OCI-LY7 (cell line): ENCODE measurements at regions not wholly inside any gene's neighbourhood (a gene's known extent, or its start where the extent isn't known, plus 50 kb on each side); places are given as distances from the start of the nearest gene placed in this dataset.

Source experiments
- CTCF ChIP-seq: fragments of 200-600 bp; sonication (generic); conservative IDR thresholded peaks from 2 replicates; pipeline ENCODE4 v1.5.1; 2014; ENCODE audit warnings: mild to moderate bottlenecking, antibody characterized with exemption, low read length, moderate library complexity, mixed read lengths
- EZH2phosphoT487 ChIP-seq: fragments of 200-600 bp; sonication (generic); IDR thresholded peaks from 2 replicates; pipeline ENCODE4 v1.6.1; 2018; ENCODE audit warnings: low read depth, borderline replicate concordance, mild to moderate bottlenecking, mixed run types, antibody characterized with exemption, low read length, moderate library complexity, mixed read lengths

- TF ChIP-seq CTCF (no peak), EZH2phosphoT487 (no peak)
These were observed 686.4 kb downstream of the TLE1 start for GRCh38 chr9:81002906-81003305.
